Activated CD4-positive, alpha-beta memory T cell treated with anti-CD3 and anti-CD28 coated beads for 36 hours (primary cell): ENCODE measurements at regions not wholly inside any gene's neighbourhood (a gene's known extent, or its start where the extent isn't known, plus 50 kb on each side); places are given as distances from the start of the nearest gene placed in this dataset.
"Not testable (repeated sequence)": the region's sequence is repeated elsewhere in the genome, so short reads cannot be mapped to it uniquely, and the experiment has no call there.

Experiments used
- CTCF ChIA-PET: fragments of 350-600 bp; sonication (Branson Sonifier 250); formaldehyde crosslinking; loops from one replicate; lab custom pipeline; 2021; ENCODE audit warnings: antibody characterized with exemption, inconsistent platforms; lab: Charles Lee
- POLR2A ChIA-PET: fragments of 350-600 bp; sonication (Branson Sonifier 250); formaldehyde crosslinking; loops from one replicate; lab custom pipeline; 2021; ENCODE audit warnings: antibody characterized with exemption; lab: Charles Lee
- DNase-seq: peaks from one replicate; pipeline ENCODE4 v3.0.0-alpha.2; 2020
- H3K27ac Mint-ChIP-seq: one replicate; pipeline ENCODE4 v1.8.0; 2021; ENCODE audit warnings: mixed read lengths
- H3K27me3 Mint-ChIP-seq: one replicate; pipeline ENCODE4 v1.8.0; 2021; ENCODE audit warnings: mixed read lengths
- H3K36me3 Mint-ChIP-seq: one replicate; pipeline ENCODE4 v1.8.0; 2021; ENCODE audit warnings: mixed read lengths
- H3K4me1 Mint-ChIP-seq: one replicate; pipeline ENCODE4 v1.8.0; 2021; ENCODE audit warnings: low read depth, mixed read lengths
- H3K4me3 Mint-ChIP-seq: one replicate; pipeline ENCODE4 v1.8.0; 2021; ENCODE audit warnings: mild to moderate bottlenecking, mixed read lengths
- H3K9me3 Mint-ChIP-seq: one replicate; pipeline ENCODE4 v1.8.0; 2021; ENCODE audit warnings: mixed read lengths
- intact Hi-C: fragments of 100-400 bp; cut with micrococcal nuclease; formaldehyde crosslinking; loops from one replicate; pipeline ENCODE4 v1.15.1; 2023

DNA sequence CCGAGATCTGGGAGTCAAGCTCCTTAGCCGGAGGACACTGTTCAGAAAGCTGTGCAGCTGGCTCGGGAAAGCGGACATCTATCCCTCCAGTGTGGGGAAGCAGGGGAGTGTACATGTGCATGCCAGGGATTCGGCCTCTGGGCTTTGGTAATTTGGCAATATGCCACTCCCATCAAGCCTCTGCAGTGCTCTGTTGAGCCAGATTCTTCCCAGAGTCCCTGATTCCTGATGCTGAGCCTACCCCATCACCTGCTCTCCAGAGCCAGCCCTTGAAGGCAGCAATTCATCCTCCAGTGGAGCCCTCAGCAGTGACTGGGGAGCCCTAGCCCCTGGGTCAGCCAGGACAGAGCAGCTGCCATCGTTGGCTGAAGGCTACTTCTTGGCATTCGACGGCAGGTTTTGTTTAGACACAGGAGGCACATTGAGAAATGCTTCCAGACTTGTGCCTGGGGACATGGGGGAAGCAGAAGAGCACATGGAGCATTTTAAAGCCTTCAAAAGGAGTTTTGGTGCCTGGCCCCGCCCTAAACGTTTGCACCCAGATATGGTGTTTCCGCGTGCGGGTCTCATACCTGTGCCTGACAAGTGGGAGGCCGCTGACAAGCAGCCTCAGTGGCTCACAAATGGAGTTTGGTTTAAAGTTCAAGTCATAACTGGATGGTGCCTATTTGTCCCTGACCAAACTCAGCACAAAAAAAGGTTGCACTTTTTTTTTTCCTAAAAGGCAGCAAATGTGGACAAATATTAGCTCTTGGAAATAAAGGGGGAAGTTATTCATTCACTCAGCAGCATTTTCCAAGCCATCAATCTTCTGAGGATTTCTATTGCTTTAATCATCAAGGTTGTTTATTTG lies 272.8 kb downstream of the CYRIA start:
- H3K36me3 Mint-ChIP-seq: no peaks in the 10 kb centered on the region
- no peak overlapping the region for H3K4me3 Mint-ChIP-seq
- ChIA-PET CTCF (no interaction called here), POLR2A (no interaction called here)
- no peaks in the 10 kb centered on the region for H3K9me3 Mint-ChIP-seq
- H3K4me1 Mint-ChIP-seq: no peaks in the 10 kb centered on the region
- intact Hi-C loops: no loop called here
- DNase-seq: no peak
- H3K27me3 Mint-ChIP-seq: no peaks in the 10 kb centered on the region
- H3K27ac Mint-ChIP-seq: no peak overlapping the region

DNA sequence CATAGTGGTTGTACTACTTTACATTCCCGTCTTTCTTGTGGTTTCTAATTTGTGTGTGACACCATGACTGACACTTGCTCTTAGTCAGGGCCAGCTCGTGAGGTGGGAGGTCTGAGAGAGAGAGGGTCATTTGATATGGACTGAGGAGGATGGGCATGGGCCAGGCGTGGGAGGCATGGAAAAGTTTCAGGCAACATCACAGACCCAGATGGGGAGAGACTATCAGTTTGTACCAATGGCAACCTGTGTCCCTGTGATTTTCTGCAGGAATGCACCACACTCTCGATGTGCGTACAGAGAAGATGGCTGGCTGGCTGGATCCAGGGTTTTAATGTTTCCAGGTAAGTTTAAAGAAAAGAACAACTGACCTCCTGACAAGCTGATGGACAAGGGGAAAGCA lies 273.6 kb downstream of the CYRIA start:
- Mint-ChIP-seq H3K27ac (no peak overlapping the region), H3K4me1 (no peaks in the 10 kb centered on the region), H3K27me3 (no peaks in the 10 kb centered on the region), H3K4me3 (no peak overlapping the region), H3K9me3 (no peaks in the 10 kb centered on the region), H3K36me3 (no peaks in the 10 kb centered on the region)
- ChIA-PET POLR2A (no interaction called here), CTCF (no interaction called here)
- no peak for DNase-seq
- intact Hi-C loops: no loop called here

DNA sequence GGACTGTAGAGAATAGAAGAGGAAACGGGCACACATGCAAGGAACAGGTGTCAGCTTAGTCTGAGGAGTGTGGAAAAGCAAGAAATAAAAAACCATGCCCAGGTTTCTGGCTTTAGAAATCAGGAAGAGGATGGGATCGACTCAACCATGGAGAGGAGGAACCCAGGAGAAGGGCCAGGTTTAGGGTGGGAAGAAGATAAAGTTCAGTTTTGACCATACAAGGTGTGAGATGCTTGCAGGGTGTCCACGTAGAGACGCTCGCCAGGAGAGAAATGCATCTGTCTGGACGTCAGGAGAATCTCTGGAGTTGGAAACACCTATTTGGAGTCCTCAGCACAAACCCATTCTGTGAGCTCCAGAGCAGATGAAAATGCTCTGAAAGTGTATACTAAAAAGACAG lies 275.1 kb downstream of the CYRIA start:
- Mint-ChIP-seq H3K27me3 (no peaks in the 10 kb centered on the region), H3K4me3 (no peak overlapping the region), H3K27ac (no peak overlapping the region), H3K4me1 (no peaks in the 10 kb centered on the region), H3K36me3 (no peaks in the 10 kb centered on the region), H3K9me3 (no peaks in the 10 kb centered on the region)
- intact Hi-C loops: no loop called here
- POLR2A ChIA-PET: no interaction called here
- DNase-seq: no peak
- CTCF ChIA-PET: no interaction called here

DNA sequence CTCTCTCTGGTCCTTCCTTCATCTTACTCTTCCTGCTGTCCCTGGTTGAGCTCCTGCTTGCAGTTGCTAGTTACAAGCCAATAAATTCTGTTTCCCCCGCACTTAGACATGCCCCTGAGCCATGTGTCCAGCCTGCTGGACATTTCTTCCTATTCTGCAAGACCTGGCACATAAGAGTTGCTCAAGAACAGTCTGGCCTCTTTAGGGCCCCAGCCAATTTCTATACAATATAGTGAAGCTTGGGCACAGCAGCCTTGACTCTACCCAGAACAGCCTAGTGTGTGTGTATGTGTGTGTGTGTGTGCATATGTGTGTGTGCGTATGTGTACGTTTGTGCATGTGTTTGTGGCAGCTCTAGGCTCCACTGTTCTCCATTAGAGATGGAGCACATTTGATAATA lies 276.0 kb downstream of the CYRIA start:
- no peak for DNase-seq
- Mint-ChIP-seq H3K27me3 (no peaks in the 10 kb centered on the region), H3K36me3 (no peaks in the 10 kb centered on the region), H3K27ac (no peak overlapping the region), H3K4me3 (no peak overlapping the region), H3K4me1 (no peaks in the 10 kb centered on the region), H3K9me3 (no peaks in the 10 kb centered on the region)
- intact Hi-C loops: no loop called here
- POLR2A ChIA-PET: no interaction called here
- CTCF ChIA-PET: no interaction called here

DNA sequence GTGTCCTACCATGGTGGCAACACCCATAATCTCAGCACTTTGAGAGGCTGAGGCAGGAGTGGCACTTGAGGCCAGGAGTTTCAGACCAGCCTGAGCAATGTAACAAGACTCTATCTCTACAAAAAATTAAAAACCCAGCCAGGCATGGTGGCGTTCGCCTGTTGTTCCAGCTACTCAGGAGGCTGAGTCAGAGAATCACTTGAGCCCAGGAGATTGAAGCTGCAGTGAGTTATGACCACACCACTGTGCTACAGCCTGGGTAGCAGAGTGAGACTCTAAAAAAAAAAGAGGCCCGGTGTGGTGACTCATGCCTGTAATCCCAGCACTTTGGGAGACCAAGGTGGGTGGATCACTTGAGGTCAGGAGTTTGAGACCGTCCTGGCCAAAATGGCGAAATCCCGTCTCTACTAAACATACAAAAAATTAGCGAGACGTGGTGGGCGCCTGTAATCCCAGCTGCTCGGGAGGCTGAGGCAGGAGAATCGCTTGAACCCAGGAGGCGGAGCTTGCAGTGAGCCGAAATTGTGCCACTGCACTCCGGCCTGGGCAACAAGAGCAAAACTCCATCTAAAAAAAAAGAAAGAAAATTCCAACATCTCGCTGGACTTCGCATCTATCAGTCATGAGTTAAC lies 277.3 kb downstream of the CYRIA start:
- H3K9me3 Mint-ChIP-seq, POLR2A ChIA-PET, H3K36me3 Mint-ChIP-seq, H3K27me3 Mint-ChIP-seq, intact Hi-C loops, DNase-seq, H3K4me3 Mint-ChIP-seq, H3K4me1 Mint-ChIP-seq, H3K27ac Mint-ChIP-seq, CTCF ChIA-PET: not testable (repeated sequence)

DNA sequence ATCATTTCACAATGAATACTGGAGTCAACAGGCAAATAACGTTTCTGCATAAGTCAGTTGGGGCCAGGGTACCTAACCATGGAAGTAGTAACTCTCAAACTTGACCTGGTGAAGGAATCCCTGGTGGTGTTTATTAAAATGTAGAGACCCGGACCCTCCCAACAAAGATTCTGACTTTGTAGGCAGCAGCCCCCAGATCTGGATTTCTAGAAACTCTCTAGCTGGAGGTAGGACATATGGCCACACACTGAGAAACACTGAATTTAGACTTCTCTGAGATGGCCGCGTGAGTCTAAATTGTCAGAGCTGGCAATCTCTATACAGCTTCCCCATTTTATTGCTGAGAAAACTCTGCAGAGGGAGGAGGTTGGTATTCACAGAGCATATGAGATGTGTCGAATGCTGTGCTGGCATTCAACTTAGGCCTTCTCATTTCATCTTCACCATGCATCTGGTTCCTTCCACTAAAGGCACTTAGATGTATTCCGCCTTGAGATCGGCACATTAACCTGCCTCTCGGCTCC lies 278.1 kb downstream of the CYRIA start:
- ChIA-PET CTCF (no interaction called here), POLR2A (no interaction called here)
- intact Hi-C loops: no loop called here
- no peak overlapping the region for H3K27ac Mint-ChIP-seq
- no peaks in the 10 kb centered on the region for H3K36me3 Mint-ChIP-seq
- no peaks in the 10 kb centered on the region for H3K27me3 Mint-ChIP-seq
- no peaks in the 10 kb centered on the region for H3K9me3 Mint-ChIP-seq
- H3K4me3 Mint-ChIP-seq: no peak overlapping the region
- no peak for DNase-seq
- no peaks in the 10 kb centered on the region for H3K4me1 Mint-ChIP-seq

DNA sequence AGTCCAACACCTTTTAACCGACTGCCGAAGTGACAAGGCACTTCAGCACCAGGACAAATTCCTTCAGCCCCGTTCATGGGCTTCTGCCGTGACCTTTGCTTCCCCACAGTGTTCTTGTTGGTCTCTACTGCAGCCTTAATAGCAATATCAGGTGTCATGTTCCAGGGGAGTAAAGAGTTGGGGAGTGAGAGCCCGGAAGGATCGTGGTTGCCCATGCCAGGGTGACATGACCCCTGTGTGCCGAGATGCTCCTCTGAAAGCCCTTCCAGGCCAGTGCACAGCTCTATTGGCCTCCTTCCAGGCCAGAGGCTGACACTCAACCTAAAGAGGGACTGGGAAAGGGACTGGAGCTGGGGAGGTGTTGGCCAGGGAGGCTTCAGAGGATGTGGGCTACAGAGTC lies 279.2 kb downstream of the CYRIA start:
- intact Hi-C loops: no loop called here
- Mint-ChIP-seq H3K9me3 (no peaks in the 10 kb centered on the region), H3K4me3 (no peak overlapping the region), H3K36me3 (no peaks in the 10 kb centered on the region), H3K27ac (no peak overlapping the region), H3K4me1 (no peaks in the 10 kb centered on the region), H3K27me3 (no peaks in the 10 kb centered on the region)
- DNase-seq: no peak
- ChIA-PET POLR2A (no interaction called here), CTCF (no interaction called here)

DNA sequence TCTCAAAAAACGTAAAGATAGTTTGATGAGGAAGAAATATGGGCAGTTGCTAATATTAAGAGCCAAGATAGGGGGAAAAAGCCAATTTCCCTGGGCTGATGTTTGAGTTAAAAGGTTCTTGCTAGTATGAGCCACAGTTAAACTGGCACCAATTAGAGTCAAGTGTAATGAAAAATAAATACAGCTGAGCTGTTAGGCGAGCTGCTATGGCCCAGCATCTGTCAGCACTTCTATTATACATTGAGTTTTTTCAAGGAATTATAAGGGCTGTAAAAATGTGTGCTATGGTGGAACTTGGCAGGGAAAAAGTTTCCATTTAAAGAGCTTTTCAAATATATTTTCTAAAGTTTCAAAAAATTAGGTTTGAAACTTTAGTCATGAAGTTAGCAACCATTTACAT lies 279.6 kb downstream of the CYRIA start:
- ChIA-PET CTCF (no interaction called here), POLR2A (no interaction called here)
- no peaks in the 10 kb centered on the region for H3K27me3 Mint-ChIP-seq
- H3K27ac Mint-ChIP-seq: no peak overlapping the region
- H3K4me3 Mint-ChIP-seq: no peak overlapping the region
- H3K4me1 Mint-ChIP-seq: no peaks in the 10 kb centered on the region
- intact Hi-C loops: no loop called here
- H3K9me3 Mint-ChIP-seq: no peaks in the 10 kb centered on the region
- no peaks in the 10 kb centered on the region for H3K36me3 Mint-ChIP-seq
- no peak for DNase-seq

DNA sequence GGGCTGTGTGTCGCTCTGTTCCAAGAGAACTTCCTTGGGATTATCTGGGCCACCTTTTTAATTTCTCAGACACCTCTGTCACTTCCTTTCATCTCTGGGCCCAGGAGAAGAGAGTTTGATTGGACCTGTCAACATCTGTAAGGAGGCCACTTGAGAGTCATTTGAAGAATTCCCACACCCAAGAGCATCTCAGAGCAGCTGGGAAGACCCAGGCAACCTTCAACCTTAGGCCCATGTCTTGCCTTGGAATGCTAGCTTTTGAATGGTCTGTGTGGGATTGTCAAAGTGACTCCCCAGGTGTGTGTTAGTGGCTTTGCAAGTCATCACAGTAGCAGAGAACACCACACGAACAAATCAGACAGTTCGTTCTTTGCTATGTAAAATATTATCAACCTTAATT lies 280.3 kb downstream of the CYRIA start:
- Mint-ChIP-seq H3K27me3 (no peaks in the 10 kb centered on the region), H3K27ac (no peak overlapping the region), H3K4me3 (no peak overlapping the region), H3K9me3 (no peaks in the 10 kb centered on the region), H3K36me3 (no peaks in the 10 kb centered on the region), H3K4me1 (no peaks in the 10 kb centered on the region)
- DNase-seq: no peak
- CTCF ChIA-PET: no interaction called here
- intact Hi-C loops: no loop called here
- POLR2A ChIA-PET: no interaction called here

DNA sequence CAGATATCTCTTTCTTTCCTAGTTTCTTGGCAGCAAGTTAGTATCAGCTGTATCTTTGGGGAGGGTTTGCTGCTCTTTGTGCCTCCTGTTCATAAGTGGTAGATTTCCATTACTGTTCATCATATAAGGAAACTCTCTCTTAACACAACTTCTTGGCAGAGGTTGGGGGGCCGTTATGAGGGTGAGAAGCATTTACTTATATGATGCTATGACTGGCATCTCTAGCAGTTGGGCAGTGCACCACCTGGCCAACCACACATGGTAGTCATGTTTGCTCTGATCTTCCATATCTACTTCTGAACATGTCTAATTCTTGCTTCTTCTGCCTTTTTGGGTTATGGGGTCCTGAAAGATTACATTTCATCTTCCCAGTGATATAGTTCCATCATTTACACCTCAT lies 282.2 kb downstream of the CYRIA start:
- Mint-ChIP-seq H3K4me1 (no peaks in the 10 kb centered on the region), H3K4me3 (no peak overlapping the region), H3K9me3 (no peaks in the 10 kb centered on the region), H3K27ac (no peak overlapping the region), H3K27me3 (no peaks in the 10 kb centered on the region), H3K36me3 (no peaks in the 10 kb centered on the region)
- CTCF ChIA-PET: no interaction called here
- intact Hi-C loops: no loop called here
- DNase-seq: no peak
- POLR2A ChIA-PET: no interaction called here

DNA sequence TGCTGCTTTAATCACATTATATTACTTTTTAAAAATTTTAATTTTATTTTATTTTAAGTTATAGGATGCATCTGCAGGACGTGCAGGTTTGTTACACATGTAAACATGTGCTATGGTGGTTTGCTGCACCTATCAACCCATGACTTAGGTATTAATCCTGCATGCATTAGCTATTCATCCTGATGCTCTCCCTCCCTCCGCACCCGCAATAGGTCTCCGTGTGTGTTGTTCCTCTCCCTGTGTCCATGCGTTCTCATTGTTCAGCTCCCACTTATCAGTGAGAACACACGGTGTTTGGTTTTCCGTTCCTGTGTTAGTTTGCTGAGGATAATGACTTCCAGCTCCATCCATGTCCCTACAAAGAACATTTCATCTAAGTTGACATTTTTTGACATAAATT lies 283.2 kb downstream of the CYRIA start:
- intact Hi-C loops: no loop called here
- no peak overlapping the region for H3K4me3 Mint-ChIP-seq

DNA sequence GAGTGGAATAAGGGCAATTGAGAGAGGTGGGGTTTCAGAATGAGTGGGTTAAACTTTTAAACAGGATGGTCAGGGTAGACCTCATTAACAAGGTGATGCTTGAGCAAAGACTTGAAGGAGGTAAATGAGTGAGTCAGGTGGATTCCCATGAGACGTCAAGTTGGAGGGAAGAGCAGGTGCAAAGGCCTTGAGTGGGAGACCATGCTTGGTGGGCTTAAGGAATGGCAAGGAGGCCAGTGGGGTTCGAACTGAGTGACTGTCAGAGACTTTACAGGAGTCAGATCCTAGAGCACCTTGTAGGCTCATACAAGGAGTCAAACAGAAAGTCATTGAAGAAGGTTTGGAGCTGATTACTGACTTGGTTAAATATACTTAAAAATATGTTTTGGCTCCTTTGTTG lies 284.1 kb downstream of the CYRIA start:
- H3K4me3 Mint-ChIP-seq: no peak overlapping the region
- CTCF ChIA-PET: interaction anchor here (0.7 kb wide), 1 partner anchor 92 kb away, joined by 3 read pairs; no protein-coding TSS in a partner anchor

More for the DNA sequence above, 283.2 kb downstream of the CYRIA start:
- Mint-ChIP-seq H3K9me3 (no peaks in the 10 kb centered on the region), H3K27me3 (no peaks in the 10 kb centered on the region), H3K36me3 (no peaks in the 10 kb centered on the region), H3K4me1 (no peaks in the 10 kb centered on the region), H3K27ac (no peak overlapping the region)
- ChIA-PET POLR2A (no interaction called here), CTCF (no interaction called here)
- DNase-seq: no peak

DNA sequence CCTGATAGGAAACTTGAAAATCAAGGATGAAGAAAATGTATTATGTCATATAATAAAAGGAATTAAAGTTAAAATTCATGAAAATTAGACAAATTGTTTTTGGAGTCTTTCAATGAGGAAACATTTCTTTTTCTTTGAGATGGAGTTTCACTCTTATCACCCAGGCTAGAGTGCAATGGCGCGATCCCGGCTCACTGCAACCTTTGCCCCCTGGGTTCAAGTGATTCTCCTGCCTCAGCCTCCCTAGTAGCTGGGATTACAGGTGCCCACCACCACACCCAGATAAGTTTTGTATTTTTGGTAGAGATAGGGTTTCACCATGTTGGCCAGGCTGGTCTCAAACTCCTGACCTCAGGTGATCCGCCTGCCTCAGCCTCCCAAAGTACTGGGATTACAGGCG lies 285.7 kb downstream of the CYRIA start:
- intact Hi-C loops, H3K9me3 Mint-ChIP-seq, POLR2A ChIA-PET: not testable (repeated sequence)

More for the DNA sequence above, 284.1 kb downstream of the CYRIA start:
- H3K27ac Mint-ChIP-seq: no peak overlapping the region
- H3K27me3 Mint-ChIP-seq: no peaks in the 10 kb centered on the region
- no peaks in the 10 kb centered on the region for H3K36me3 Mint-ChIP-seq
- H3K4me1 Mint-ChIP-seq: no peaks in the 10 kb centered on the region
- intact Hi-C loops: no loop called here
- POLR2A ChIA-PET: no interaction called here
- DNase-seq: no peak
- no peaks in the 10 kb centered on the region for H3K9me3 Mint-ChIP-seq

More for the DNA sequence above, 285.7 kb downstream of the CYRIA start:
- DNase-seq, H3K36me3 Mint-ChIP-seq, CTCF ChIA-PET, H3K4me1 Mint-ChIP-seq, H3K27ac Mint-ChIP-seq, H3K4me3 Mint-ChIP-seq, H3K27me3 Mint-ChIP-seq: not testable (repeated sequence)
